HepG2 (cell line): ENCODE measurements at regions not wholly inside any gene's neighbourhood (a gene's known extent, or its start where the extent isn't known, plus 50 kb on each side); places are given as distances from the start of the nearest gene placed in this dataset.

Experiments used
- ATAC-seq: fragments of 200-7000 bp; cut with Tn5 transposase; 3 replicates; pipeline ENCODE4 v1.9.1; 2020; ENCODE audit warnings: mild to moderate bottlenecking, moderate library complexity
- BruUV-seq: library from RNA; stranded (reverse); fragments of 400-500 nt; replicated peaks from 2 replicates; lab custom pipeline; 2021; lab: Mats Ljungman, UMichigan
- CTCF ChIA-PET: fragments of 300-600 bp; formaldehyde crosslinking; extraction: SDS; loops from one replicate; lab custom pipeline; 2021; ENCODE audit warnings: low total read pairs, inconsistent platforms, low intra/inter-chr PET ratio; lab: Yijun Ruan, JAX
- POLR2A ChIA-PET: fragments of 350-600 bp; sonication (Branson Sonifier 250); formaldehyde crosslinking; loops from one replicate; lab custom pipeline; 2020; ENCODE audit warnings: antibody characterized with exemption, inconsistent platforms; lab: Yijun Ruan, JAX
- DNase-seq: peaks from one replicate; pipeline ENCODE4 v3.0.0-alpha.2; 2015; ENCODE audit warnings: low spot score
- FAIRE-seq: peaks from 3 replicates; lab custom pipeline; 2011; peaks lifted over from hg19 to GRCh38; lab: Jason Lieb, UNC
- H2AFZ ChIP-seq: one replicate; pipeline ENCODE4 v1.6.1; 2011; ENCODE audit warnings: low read length, inconsistent platforms
- H3K27ac ChIP-seq: fragments of 300-600 bp; 3 replicates; pipeline ENCODE4 v1.8.0; 2011; ENCODE audit warnings: mixed run types, mild to moderate bottlenecking, mixed read lengths, low read length, inconsistent platforms; ENCODE audit not compliant: insufficient read depth; ENCODE audit errors: extremely low read length
- H3K27me3 ChIP-seq, 2 experiments: fragments of 200-600 bp in 1 of 2; 2 replicates in 1 of 2; 3 replicates in 1 of 2; pipeline versions ENCODE4 v1.6.0 to v1.8.0; 2011; ENCODE audit warnings: low read length in 2 of 2, mild to moderate bottlenecking in 2 of 2, moderate library complexity in 2 of 2, inconsistent platforms in 1 of 2; ENCODE audit not compliant: insufficient read depth in 2 of 2, control insufficient read depth in 1 of 2
- H3K36me3 ChIP-seq, 2 experiments: fragments of 200-600 bp in 1 of 2; replicated peaks in 1 of 2; 2 replicates in 1 of 2; 3 replicates in 1 of 2; pipeline versions ENCODE4 v1.5.1 to v1.8.0; 2011; ENCODE audit warnings: low read length in 2 of 2, inconsistent platforms in 1 of 2; ENCODE audit not compliant: insufficient read depth in 2 of 2, control insufficient read depth in 1 of 2
- H3K4me1 ChIP-seq: 2 replicates; pipeline ENCODE4 v1.5.1; 2012; ENCODE audit warnings: low read length, inconsistent platforms; ENCODE audit not compliant: insufficient read depth
- H3K4me2 ChIP-seq: 2 replicates; pipeline ENCODE4 v1.6.0; 2011; ENCODE audit warnings: low read depth, low read length, inconsistent platforms
- H3K4me3 ChIP-seq, 3 experiments: fragments of 200-600 bp in 1 of 3; sonication (generic), shearing (Covaris generic) in 1 of 3; replicated peaks in 1 of 3; 2 replicates each; pipeline ENCODE4 v1.5.1; 2011 to 2016; ENCODE audit warnings: low read length in 3 of 3, inconsistent platforms in 2 of 3, low read depth in 2 of 3, mild to moderate bottlenecking in 2 of 3, control low read depth in 1 of 3, mixed read lengths in 1 of 3; ENCODE audit not compliant: insufficient read depth in 1 of 3
- H3K79me2 ChIP-seq: one replicate; pipeline ENCODE4 v1.6.1; 2011; ENCODE audit warnings: low read length, inconsistent platforms; ENCODE audit not compliant: insufficient read depth
- H3K9ac ChIP-seq: 2 replicates; pipeline ENCODE4 v1.6.0; 2011; ENCODE audit warnings: mild to moderate bottlenecking, low read depth, low read length, inconsistent platforms; ENCODE audit not compliant: insufficient read depth
- H3K9me3 ChIP-seq: 2 replicates; pipeline ENCODE4 v1.5.1; 2012; ENCODE audit warnings: mild to moderate bottlenecking, low read length
- H4K20me1 ChIP-seq: 2 replicates; pipeline ENCODE4 v1.6.0; 2011; ENCODE audit warnings: inconsistent platforms, mild to moderate bottlenecking, low read length, moderate library complexity; ENCODE audit not compliant: insufficient read depth
- GABPB1 ChIP-seq: IDR thresholded peaks from 2 replicates; pipeline ENCODE4 v1.6.1; 2016; ENCODE audit warnings: mild to moderate bottlenecking, missing genetic modification reagents, moderate library complexity, missing compliant biosample characterization
- HDAC1 ChIP-seq: sonication (generic); formaldehyde crosslinking; IDR thresholded peaks from 2 replicates; pipeline ENCODE4 v1.5.1; 2020; ENCODE audit warnings: mild to moderate bottlenecking, missing genetic modification reagents
- HNRNPL ChIP-seq: fragments of 200-400 bp; formaldehyde crosslinking; IDR thresholded peaks from 2 replicates; pipeline ENCODE4 v1.6.1; 2017; ENCODE audit warnings: mild to moderate bottlenecking, low read depth, low read length
- IKZF1 ChIP-seq: fragments of 450-650 bp; IDR thresholded peaks from 2 replicates; pipeline ENCODE4 v1.7.1; 2016
- ISX ChIP-seq: sonication (generic); formaldehyde crosslinking; conservative IDR thresholded peaks from 2 replicates; pipeline ENCODE4 v1.5.0; 2020; ENCODE audit warnings: missing genetic modification reagents
- MAFF ChIP-seq: IDR thresholded peaks from 2 replicates; pipeline ENCODE4 v1.6.1; 2011; ENCODE audit warnings: low read depth, low read length, improper control_type of control experiment
- SAFB2 ChIP-seq: sonication (generic); formaldehyde crosslinking; IDR thresholded peaks from 2 replicates; pipeline ENCODE4 v1.5.1; 2020; ENCODE audit warnings: missing genetic modification reagents, low read depth, mild to moderate bottlenecking, borderline replicate concordance
- SALL1 ChIP-seq: sonication (generic); formaldehyde crosslinking; IDR thresholded peaks from 2 replicates; pipeline ENCODE4 v1.8.0; 2022; ENCODE audit warnings: mild to moderate bottlenecking, missing genetic modification reagents
- U2AF1 ChIP-seq: fragments of 200-400 bp; formaldehyde crosslinking; optimal IDR thresholded peaks from 2 replicates; pipeline ENCODE3; 2017; ENCODE audit warnings: mild to moderate bottlenecking, low read depth, low read length
- ZBTB7A ChIP-seq: sonication (generic); formaldehyde crosslinking; IDR thresholded peaks from 2 replicates; pipeline ENCODE4 v1.8.0; 2022; ENCODE audit warnings: mild to moderate bottlenecking, missing genetic modification reagents
- ZNF136 ChIP-seq: sonication (generic); formaldehyde crosslinking; IDR thresholded peaks from 2 replicates; pipeline ENCODE4 v1.8.1; 2022; ENCODE audit warnings: low read depth, mild to moderate bottlenecking, moderate library complexity, missing genetic modification reagents
- WGBS: methylation state at CpG from one replicate; pipeline ENCODE4 v1.1.6; 2017; ENCODE audit warnings: low lambda C conversion rate; 5-methylcytosine and 5-hydroxymethylcytosine counted together
- in situ Hi-C: cut with HindIII; loops from 2 replicates; pipeline ENCODE4 v1.10.0; 2017; ENCODE audit warnings: low pct_unique_long_range_greater_than_20kb; ENCODE audit not compliant: extremely low pct_ligation_motif_present
- intact Hi-C: fragments of 100-400 bp; cut with micrococcal nuclease; formaldehyde crosslinking; loops from one replicate; pipeline ENCODE4 v1.10.0; 2022; ENCODE audit not compliant: unreplicated experiment
- TF ChIP-seq, protein P1 (sequence below): sonication (generic); formaldehyde crosslinking; IDR thresholded peaks from 2 replicates; pipeline ENCODE4 v1.4.0; 2020; ENCODE audit warnings: mild to moderate bottlenecking, missing genetic modification reagents, borderline replicate concordance
- TF ChIP-seq, protein P2 (sequence below): sonication (generic); formaldehyde crosslinking; IDR thresholded peaks from 2 replicates; pipeline ENCODE4 v1.9.0; 2022; ENCODE audit warnings: missing genetic modification reagents, mild to moderate bottlenecking, borderline replicate concordance
- TF ChIP-seq, protein P3 (sequence below): sonication (generic); formaldehyde crosslinking; IDR thresholded peaks from 2 replicates; pipeline ENCODE4 v1.4.0; 2020; ENCODE audit warnings: missing genetic modification reagents, borderline replicate concordance
- TF ChIP-seq, protein P4 (sequence below): sonication (generic); formaldehyde crosslinking; IDR thresholded peaks from 2 replicates; pipeline ENCODE4 v1.4.0; 2020; ENCODE audit warnings: missing genetic modification reagents
- TF ChIP-seq, protein P5 (sequence below): sonication (generic); formaldehyde crosslinking; IDR thresholded peaks from 2 replicates; pipeline ENCODE4 v1.4.0; 2020; ENCODE audit warnings: missing genetic modification reagents

DNA sequence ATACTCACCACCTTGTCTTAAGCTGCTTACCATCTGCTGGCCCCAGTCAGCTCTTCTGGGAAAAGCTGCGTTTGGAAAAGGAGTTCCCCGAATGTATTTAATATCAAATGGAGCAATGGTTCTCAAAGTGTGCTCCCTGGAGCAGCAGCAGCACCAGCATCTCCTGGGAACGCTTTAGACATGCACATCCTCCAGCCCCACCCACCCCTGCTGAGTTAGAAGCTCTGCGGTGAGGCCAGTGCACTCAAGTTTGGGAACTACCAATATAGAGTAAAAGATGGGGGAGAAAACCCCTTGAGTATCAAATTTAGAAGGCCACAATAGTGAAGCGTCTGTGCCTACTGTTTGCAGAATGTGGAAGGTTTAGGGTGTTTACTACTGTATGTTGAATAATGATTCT lies 124.0 kb upstream of the TOPAZ1 start:
- Histone ChIP-seq H3K9ac (no peak overlapping the region), H2AFZ (no peak overlapping the region), H3K4me3 (no peak overlapping the region), H3K27me3 (no peaks in the 10 kb centered on the region; a peak in 1 of 5 replicates), H3K4me1 (no peaks in the 10 kb centered on the region), H3K36me3 (no peaks in the 10 kb centered on the region), H3K9me3 (no peaks in the 10 kb centered on the region), H4K20me1 (no peaks in the 10 kb centered on the region), H3K27ac (no peak overlapping the region), H3K79me2 (no peaks in the 10 kb centered on the region), H3K4me2 (no peak overlapping the region)
- WGBS, result 15% methylated on average over 5 of the region's 5 CpGs
- FAIRE-seq (no peak), DNase-seq (no peak), ATAC-seq (no peak)
- intact Hi-C loops, result loop anchor here (10.0 kb wide), 1 partner anchor 263 kb away; no protein-coding TSS in a partner anchor
- TF ChIP-seq, protein P1, sequence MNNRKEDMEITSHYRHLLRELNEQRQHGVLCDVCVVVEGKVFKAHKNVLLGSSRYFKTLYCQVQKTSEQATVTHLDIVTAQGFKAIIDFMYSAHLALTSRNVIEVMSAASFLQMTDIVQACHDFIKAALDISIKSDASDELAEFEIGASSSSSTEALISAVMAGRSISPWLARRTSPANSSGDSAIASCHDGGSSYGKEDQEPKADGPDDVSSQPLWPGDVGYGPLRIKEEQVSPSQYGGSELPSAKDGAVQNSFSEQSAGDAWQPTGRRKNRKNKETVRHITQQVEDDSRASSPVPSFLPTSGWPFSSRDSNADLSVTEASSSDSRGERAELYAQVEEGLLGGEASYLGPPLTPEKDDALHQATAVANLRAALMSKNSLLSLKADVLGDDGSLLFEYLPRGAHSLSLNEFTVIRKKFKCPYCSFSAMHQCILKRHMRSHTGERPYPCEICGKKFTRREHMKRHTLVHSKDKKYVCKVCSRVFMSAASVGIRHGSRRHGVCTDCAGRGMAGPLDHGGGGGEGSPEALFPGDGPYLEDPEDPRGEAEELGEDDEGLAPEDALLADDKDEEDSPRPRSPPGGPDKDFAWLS, result no peak
- TF ChIP-seq ISX (CRISPR knock-in tag) (no peak), SALL1 (CRISPR knock-in tag) (no peak), HNRNPL (no peak), GABPB1 (CRISPR knock-in tag) (no peak), IKZF1 (no peak), U2AF1 (no peak), MAFF (no peak), SAFB2 (CRISPR knock-in tag) (no peak), ZBTB7A (CRISPR knock-in tag) (no peak), ZNF136 (CRISPR knock-in tag) (no peak), HDAC1 (CRISPR knock-in tag) (no peak)
- TF ChIP-seq, protein P2, sequence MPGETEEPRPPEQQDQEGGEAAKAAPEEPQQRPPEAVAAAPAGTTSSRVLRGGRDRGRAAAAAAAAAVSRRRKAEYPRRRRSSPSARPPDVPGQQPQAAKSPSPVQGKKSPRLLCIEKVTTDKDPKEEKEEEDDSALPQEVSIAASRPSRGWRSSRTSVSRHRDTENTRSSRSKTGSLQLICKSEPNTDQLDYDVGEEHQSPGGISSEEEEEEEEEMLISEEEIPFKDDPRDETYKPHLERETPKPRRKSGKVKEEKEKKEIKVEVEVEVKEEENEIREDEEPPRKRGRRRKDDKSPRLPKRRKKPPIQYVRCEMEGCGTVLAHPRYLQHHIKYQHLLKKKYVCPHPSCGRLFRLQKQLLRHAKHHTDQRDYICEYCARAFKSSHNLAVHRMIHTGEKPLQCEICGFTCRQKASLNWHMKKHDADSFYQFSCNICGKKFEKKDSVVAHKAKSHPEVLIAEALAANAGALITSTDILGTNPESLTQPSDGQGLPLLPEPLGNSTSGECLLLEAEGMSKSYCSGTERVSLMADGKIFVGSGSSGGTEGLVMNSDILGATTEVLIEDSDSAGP (CRISPR knock-in tag), result no peak
- TF ChIP-seq, protein P3, sequence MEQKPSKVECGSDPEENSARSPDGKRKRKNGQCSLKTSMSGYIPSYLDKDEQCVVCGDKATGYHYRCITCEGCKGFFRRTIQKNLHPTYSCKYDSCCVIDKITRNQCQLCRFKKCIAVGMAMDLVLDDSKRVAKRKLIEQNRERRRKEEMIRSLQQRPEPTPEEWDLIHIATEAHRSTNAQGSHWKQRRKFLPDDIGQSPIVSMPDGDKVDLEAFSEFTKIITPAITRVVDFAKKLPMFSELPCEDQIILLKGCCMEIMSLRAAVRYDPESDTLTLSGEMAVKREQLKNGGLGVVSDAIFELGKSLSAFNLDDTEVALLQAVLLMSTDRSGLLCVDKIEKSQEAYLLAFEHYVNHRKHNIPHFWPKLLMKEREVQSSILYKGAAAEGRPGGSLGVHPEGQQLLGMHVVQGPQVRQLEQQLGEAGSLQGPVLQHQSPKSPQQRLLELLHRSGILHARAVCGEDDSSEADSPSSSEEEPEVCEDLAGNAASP (CRISPR knock-in tag), result no peak
- TF ChIP-seq, protein P4, sequence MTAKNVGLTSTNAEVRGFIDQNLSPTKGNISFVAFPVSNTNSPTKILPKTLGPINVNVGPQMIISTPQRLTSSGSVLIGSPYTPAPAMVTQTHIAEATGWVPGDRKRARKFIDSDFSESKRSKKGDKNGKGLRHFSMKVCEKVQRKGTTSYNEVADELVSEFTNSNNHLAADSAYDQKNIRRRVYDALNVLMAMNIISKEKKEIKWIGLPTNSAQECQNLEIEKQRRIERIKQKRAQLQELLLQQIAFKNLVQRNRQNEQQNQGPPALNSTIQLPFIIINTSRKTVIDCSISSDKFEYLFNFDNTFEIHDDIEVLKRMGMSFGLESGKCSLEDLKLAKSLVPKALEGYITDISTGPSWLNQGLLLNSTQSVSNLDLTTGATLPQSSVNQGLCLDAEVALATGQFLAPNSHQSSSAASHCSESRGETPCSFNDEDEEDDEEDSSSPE (CRISPR knock-in tag), result no peak
- TF ChIP-seq, protein P5, sequence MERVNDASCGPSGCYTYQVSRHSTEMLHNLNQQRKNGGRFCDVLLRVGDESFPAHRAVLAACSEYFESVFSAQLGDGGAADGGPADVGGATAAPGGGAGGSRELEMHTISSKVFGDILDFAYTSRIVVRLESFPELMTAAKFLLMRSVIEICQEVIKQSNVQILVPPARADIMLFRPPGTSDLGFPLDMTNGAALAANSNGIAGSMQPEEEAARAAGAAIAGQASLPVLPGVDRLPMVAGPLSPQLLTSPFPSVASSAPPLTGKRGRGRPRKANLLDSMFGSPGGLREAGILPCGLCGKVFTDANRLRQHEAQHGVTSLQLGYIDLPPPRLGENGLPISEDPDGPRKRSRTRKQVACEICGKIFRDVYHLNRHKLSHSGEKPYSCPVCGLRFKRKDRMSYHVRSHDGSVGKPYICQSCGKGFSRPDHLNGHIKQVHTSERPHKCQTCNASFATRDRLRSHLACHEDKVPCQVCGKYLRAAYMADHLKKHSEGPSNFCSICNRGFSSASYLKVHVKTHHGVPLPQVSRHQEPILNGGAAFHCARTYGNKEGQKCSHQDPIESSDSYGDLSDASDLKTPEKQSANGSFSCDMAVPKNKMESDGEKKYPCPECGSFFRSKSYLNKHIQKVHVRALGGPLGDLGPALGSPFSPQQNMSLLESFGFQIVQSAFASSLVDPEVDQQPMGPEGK (CRISPR knock-in tag), result no peak
- POLR2A ChIA-PET, result no interaction called here
- in situ Hi-C loops, result loop anchor here (10.0 kb wide), 1 partner anchor 263 kb away; no protein-coding TSS in a partner anchor
- BruUV-seq, result no TSS peak
- CTCF ChIA-PET, result no interaction called here
